ENCODE measurements at regions not wholly inside any gene's neighbourhood (a gene's known extent, or its start where the extent isn't known, plus 50 kb on each side); places are given as distances from the start of the nearest gene placed in this dataset.

DNA sequence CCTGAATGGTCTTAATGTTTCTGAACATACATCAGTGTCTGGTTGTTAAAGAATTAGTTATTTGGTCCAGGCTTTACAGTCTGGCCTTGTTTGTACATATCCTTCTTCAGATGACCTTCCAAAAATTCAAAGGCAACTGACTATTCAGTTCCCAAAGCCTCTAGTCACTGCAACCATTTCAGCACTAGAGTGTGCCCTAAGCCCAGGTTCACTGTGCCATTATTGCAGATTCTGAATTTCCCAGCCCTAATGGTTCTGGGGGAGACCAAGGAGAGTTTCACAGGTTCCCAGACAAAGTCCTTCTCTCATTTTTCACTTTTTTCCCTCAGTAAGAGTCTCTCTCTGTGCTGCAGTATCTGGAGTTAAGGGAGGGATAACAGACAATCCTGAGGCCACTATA, 235.8 kb downstream of the TRAM1L1 start:
- no peak overlapping the region for H3K4me3 Mint-ChIP-seq

DNA sequence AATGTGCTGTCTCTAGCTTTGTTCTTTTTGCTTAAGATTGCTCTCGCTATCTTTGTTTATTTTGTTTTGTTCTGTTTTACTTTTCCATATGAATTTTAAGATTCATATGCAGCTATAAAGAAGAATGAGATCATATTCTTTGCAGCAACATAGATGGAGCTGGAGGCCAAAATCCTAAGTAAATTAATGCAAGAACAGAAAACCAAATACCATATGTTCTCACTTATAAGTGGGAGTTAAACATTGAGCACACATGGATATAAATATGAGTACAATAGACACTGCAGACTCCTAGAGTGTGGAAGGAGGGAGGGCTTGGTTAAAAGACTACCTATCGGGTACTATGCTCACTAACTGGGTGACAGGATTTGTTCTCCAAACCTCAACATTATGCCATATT, 237.8 kb downstream of the TRAM1L1 start:
- no peak overlapping the region for H3K4me3 Mint-ChIP-seq
- H3K4me1 Mint-ChIP-seq, result no peaks in the 10 kb centered on the region
- H3K27me3 Mint-ChIP-seq, result no peaks in the 10 kb centered on the region
- no peak for ATAC-seq
- H3K27ac Mint-ChIP-seq, result no peak overlapping the region
- no peak for DNase-seq
- H3K9me3 ChIP-seq (ENCODE audit: control insufficient read depth, low read length, poor library complexity, severe bottlenecking), result no peaks in the 10 kb centered on the region
- H3K36me3 Mint-ChIP-seq (ENCODE audit: low read depth), result no peaks in the 10 kb centered on the region

More for the DNA sequence above, 235.8 kb downstream of the TRAM1L1 start:
- Mint-ChIP-seq H3K36me3 (ENCODE audit: low read depth) (no peaks in the 10 kb centered on the region), H3K4me1 (no peaks in the 10 kb centered on the region), H3K27ac (no peak overlapping the region), H3K27me3 (no peaks in the 10 kb centered on the region)
- no peak for DNase-seq
- ATAC-seq, result no peak
- no peaks in the 10 kb centered on the region for H3K9me3 ChIP-seq (ENCODE audit: control insufficient read depth, low read length, poor library complexity, severe bottlenecking)

DNA sequence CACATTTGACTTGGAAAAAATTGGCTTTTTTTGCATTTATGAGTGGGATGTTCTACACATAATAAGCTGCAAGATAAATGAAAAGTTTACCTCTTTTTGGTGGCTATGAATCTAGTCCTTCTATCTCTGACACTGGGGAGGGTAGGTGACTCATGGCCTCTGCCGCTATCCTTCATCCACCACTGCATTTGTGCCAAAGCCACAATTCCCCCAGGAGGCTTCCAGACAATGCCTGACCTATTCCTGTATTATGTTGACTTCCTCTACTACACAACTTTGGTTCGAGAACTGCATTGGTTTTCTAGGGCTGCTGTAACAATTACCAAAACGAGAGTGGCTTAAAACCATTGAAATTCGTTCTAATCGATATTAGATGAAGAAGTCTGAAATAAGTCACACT, 245.6 kb downstream of the TRAM1L1 start:
- H3K9me3 ChIP-seq (ENCODE audit: control insufficient read depth, low read length, poor library complexity, severe bottlenecking), result no peaks in the 10 kb centered on the region
- no peaks in the 10 kb centered on the region for H3K36me3 Mint-ChIP-seq (ENCODE audit: low read depth)
- H3K4me1 Mint-ChIP-seq, result no peaks in the 10 kb centered on the region
- ATAC-seq, result no peak
- no peak overlapping the region for H3K4me3 Mint-ChIP-seq
- DNase-seq, result no peak
- H3K27ac Mint-ChIP-seq, result no peak overlapping the region
- H3K27me3 Mint-ChIP-seq, result no peaks in the 10 kb centered on the region

DNA sequence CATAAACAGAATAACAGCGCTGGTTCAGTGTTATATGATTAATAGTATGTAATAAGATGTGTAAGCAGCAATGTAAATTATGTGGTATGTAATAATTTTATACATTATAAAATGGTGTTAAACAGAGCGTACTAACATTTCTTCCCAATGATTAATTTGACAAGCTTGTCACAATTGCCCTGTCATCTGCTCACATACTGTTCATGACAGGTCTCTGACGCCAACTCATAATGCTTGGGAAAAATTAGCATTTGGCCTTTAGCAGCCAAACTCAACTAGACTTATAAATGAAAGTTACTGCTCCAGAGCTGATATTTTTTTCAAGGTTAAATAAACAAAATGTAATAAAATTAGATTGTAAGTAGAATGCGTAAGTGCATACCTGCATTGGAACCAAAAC, 246.8 kb downstream of the TRAM1L1 start:
- no peaks in the 10 kb centered on the region for H3K4me1 Mint-ChIP-seq
- no peak overlapping the region for H3K4me3 Mint-ChIP-seq
- H3K9me3 ChIP-seq (ENCODE audit: control insufficient read depth, low read length, poor library complexity, severe bottlenecking), result no peaks in the 10 kb centered on the region
- no peak overlapping the region for H3K27ac Mint-ChIP-seq
- ATAC-seq (no peak), DNase-seq (no peak)
- no peaks in the 10 kb centered on the region for H3K27me3 Mint-ChIP-seq
- no peaks in the 10 kb centered on the region for H3K36me3 Mint-ChIP-seq (ENCODE audit: low read depth)

DNA sequence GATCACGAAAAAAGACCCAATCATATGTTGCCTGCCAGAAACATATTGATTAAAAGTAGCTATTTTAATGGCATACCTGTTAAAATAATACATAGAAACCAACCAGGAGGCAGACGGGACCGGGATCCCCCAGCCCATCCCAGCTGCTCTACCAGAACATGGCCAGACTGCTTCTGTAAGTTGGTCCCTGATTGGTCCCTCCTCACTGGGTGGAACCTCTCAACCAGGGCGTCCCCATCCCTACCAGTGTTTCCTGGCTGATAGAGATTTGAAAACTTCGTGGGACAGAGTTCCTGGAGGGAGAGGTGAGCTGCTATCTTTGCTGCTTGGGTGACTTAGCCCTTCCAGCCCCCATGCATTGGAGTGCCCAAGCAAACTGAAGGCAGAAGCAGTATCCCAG, 256.2 kb downstream of the TRAM1L1 start:
- H3K27ac Mint-ChIP-seq, result no peak overlapping the region
- ATAC-seq, result no peak
- no peaks in the 10 kb centered on the region for H3K9me3 ChIP-seq (ENCODE audit: control insufficient read depth, low read length, poor library complexity, severe bottlenecking)
- no peaks in the 10 kb centered on the region for H3K36me3 Mint-ChIP-seq (ENCODE audit: low read depth)
- DNase-seq, result no peak
- no peaks in the 10 kb centered on the region for H3K27me3 Mint-ChIP-seq
- no peak overlapping the region for H3K4me3 Mint-ChIP-seq
- H3K4me1 Mint-ChIP-seq, result no peaks in the 10 kb centered on the region

DNA sequence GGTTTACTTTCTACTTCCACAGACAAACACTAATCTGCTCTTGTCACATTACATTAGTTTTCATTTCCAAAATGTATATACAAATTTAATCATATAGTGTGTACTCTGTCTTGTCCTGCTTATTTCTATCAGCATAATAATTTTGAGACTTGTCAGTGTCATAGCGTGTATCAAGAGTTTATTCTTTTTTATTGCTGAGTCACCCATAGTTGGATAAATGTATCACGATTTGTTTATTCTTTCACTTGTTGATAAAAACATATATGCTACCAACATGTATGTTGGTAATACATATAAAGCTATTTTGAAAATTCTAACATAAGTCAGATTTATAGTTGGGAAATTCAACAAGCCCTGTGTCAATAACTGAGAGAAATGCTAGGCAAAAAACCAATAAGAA, 261.2 kb downstream of the TRAM1L1 start:
- no peaks in the 10 kb centered on the region for H3K9me3 ChIP-seq (ENCODE audit: control insufficient read depth, low read length, poor library complexity, severe bottlenecking)
- no peak for ATAC-seq
- Mint-ChIP-seq H3K27me3 (no peaks in the 10 kb centered on the region), H3K4me3 (no peak overlapping the region), H3K36me3 (ENCODE audit: low read depth) (no peaks in the 10 kb centered on the region), H3K27ac (no peak overlapping the region), H3K4me1 (no peaks in the 10 kb centered on the region)
- DNase-seq, result no peak

DNA sequence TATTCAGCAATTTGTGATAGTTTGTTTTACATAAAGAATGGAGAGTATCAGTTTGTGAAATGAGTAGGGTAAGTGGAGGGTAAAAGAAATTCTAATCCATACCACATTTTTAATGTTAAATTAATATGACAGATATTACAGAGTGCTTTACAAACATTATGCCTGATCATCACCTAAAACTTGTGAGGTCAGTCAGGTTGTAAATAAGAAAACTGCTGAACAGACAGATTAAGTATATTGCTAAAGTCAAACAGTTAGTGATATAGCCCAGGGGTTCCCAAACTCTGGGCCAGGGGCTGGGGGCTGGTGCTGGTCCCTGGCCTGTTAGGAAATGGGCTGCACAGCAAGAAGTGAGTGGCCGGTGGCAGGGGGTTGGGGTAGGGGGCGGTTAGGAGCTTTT, 273.6 kb downstream of the TRAM1L1 start:
- Mint-ChIP-seq H3K27me3 (no peaks in the 10 kb centered on the region), H3K36me3 (ENCODE audit: low read depth) (no peaks in the 10 kb centered on the region), H3K27ac (no peak overlapping the region)

DNA sequence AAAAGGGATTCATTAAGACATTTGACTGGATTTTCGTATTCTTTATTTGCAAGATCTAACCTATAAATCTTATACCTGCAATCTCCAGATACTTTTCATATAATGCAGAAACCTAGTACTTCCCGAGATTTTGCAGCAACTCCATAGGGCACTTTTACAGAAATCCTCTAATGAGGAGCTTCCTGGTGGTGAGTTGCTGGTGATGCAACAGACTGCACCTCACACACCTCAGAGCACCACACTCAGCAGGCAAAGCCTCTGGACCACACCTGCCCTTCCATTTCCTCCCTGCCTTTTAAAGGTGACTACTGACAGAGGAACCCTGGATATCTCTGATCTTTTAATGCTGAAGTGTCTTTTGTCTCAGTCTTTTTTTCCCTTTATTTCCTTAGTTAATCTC, 289.4 kb downstream of the TRAM1L1 start:
- Mint-ChIP-seq H3K27ac (no peak overlapping the region), H3K27me3 (no peaks in the 10 kb centered on the region), H3K4me1 (no peaks in the 10 kb centered on the region), H3K4me3 (no peak overlapping the region), H3K36me3 (ENCODE audit: low read depth) (no peaks in the 10 kb centered on the region)
- ATAC-seq (no peak), DNase-seq (no peak)
- no peaks in the 10 kb centered on the region for H3K9me3 ChIP-seq (ENCODE audit: control insufficient read depth, low read length, poor library complexity, severe bottlenecking)

More for the DNA sequence above, 273.6 kb downstream of the TRAM1L1 start:
- H3K9me3 ChIP-seq (ENCODE audit: control insufficient read depth, low read length, poor library complexity, severe bottlenecking), result peaks cover 2% of the 10 kb centered on the region
- no peak for ATAC-seq
- Mint-ChIP-seq H3K4me1 (no peaks in the 10 kb centered on the region), H3K4me3 (no peak overlapping the region)
- no peak for DNase-seq

DNA sequence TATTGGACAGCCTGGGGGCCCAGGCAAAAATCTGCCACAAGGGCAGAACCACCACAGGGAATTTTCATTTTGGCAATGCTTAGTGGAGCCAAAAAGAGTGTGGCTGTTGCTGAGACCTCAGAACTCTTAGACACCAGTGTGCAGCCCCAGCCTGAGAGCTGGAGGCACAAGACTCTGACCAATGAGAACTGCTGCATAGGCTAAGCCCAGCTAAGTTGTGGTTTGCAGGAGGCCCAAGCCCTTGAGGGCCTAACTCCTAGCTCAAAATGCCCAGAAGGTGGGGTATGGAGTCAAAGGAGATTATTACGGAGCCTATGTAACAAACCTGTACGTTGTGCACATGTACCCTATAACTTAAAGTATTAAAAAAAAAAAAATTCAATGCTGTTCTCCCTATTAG, 296.7 kb downstream of the TRAM1L1 start:
- H3K9me3 ChIP-seq (ENCODE audit: control insufficient read depth, low read length, poor library complexity, severe bottlenecking), result no peaks in the 10 kb centered on the region
- DNase-seq (no peak), ATAC-seq (no peak)
- Mint-ChIP-seq H3K4me3 (no peak overlapping the region), H3K4me1 (no peaks in the 10 kb centered on the region), H3K27ac (no peak overlapping the region), H3K36me3 (ENCODE audit: low read depth) (no peaks in the 10 kb centered on the region), H3K27me3 (no peaks in the 10 kb centered on the region)

DNA sequence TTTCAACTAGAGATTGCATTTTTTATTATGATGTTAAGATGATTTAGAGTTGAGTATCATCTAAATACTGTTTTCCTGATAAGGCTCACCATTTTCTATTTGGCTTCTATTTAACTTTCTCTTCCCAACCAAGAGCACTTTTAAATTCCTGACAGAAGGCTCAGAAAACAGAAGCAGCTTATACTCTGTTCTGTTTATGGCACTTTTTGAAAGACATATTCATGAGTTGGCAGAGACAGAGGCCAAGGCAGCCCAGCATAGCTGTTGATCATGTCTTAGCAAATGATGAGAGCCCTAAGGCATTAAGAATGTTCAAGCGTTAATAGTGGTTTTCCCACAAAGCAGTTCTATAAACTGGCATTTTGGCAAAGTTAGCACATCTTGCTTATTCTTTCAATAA, 330.3 kb downstream of the TRAM1L1 start:
- Mint-ChIP-seq H3K27ac (no peak overlapping the region), H3K4me1 (no peaks in the 10 kb centered on the region), H3K27me3 (no peaks in the 10 kb centered on the region), H3K36me3 (ENCODE audit: low read depth) (no peaks in the 10 kb centered on the region), H3K4me3 (no peak overlapping the region)
- no peaks in the 10 kb centered on the region for H3K9me3 ChIP-seq (ENCODE audit: control insufficient read depth, low read length, poor library complexity, severe bottlenecking)
- no peak for DNase-seq
- no peak for ATAC-seq

DNA sequence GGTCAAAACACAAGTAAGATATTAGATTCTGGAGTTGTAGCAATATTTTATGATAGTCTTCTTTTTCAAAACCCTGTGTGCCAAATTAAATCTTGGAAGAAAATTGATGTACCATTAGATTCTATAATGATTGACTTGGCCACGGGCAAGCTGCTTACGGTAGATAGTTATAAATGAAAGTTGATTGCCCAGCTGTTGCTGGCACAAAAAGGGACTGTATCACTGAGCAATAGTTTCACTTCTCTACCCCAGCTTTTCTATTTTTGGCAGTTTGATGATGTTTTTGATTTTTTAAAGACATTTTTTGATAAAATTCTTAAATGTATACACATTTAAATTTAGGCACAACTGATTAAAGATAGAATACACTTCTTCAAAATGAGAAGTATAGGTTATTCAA, 333.3 kb downstream of the TRAM1L1 start:
- H3K36me3 Mint-ChIP-seq (ENCODE audit: low read depth), result no peaks in the 10 kb centered on the region
- H3K4me1 Mint-ChIP-seq, result no peaks in the 10 kb centered on the region
- H3K4me3 Mint-ChIP-seq, result no peak overlapping the region
- H3K27me3 Mint-ChIP-seq, result no peaks in the 10 kb centered on the region
- no peaks in the 10 kb centered on the region for H3K9me3 ChIP-seq (ENCODE audit: control insufficient read depth, low read length, poor library complexity, severe bottlenecking)
- no peak overlapping the region for H3K27ac Mint-ChIP-seq
- DNase-seq (no peak), ATAC-seq (no peak)

DNA sequence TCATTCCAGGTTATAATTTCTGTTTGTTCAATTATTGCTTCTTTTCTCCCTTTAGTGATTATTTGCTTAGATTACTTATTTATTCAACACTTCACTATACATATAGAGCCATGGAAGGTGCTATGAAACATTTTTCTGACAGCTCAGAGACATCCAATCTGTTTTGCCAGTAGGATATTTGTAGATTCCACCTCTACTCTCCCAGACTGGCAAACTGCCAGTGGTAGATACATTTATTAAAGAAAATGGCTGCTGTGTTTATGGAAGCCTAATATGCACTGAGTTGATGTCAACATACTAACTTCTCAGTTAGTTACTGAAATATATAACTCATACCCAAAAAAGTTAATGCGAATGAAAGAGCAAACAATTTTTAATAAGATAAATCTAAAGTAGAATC, 348.6 kb downstream of the TRAM1L1 start:
- no peaks in the 10 kb centered on the region for H3K36me3 Mint-ChIP-seq (ENCODE audit: low read depth)
- ATAC-seq (no peak), DNase-seq (no peak)
- no peaks in the 10 kb centered on the region for H3K4me1 Mint-ChIP-seq
- no peaks in the 10 kb centered on the region for H3K27me3 Mint-ChIP-seq
- no peak overlapping the region for H3K27ac Mint-ChIP-seq
- H3K4me3 Mint-ChIP-seq, result no peak overlapping the region
- no peaks in the 10 kb centered on the region for H3K9me3 ChIP-seq (ENCODE audit: control insufficient read depth, low read length, poor library complexity, severe bottlenecking)

DNA sequence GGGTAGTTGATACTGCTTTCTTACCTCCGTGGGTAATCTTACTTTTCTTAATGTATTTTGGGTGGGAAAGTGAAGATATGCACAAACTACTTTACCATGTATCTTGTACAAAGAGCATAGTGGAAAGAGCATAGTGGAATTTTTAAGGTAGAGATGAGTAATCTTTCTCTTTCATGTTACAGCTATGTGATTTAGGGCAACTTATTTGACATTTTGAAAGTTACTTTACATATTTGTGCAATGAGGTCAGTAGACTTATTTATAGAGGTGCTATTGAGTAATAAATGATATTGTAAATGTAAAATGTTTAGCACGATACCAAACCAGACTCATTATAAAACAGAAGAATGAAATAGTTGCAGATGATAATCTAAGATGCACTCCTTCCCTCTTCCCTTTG, 351.2 kb downstream of the TRAM1L1 start:
- no peak for ATAC-seq

DNA sequence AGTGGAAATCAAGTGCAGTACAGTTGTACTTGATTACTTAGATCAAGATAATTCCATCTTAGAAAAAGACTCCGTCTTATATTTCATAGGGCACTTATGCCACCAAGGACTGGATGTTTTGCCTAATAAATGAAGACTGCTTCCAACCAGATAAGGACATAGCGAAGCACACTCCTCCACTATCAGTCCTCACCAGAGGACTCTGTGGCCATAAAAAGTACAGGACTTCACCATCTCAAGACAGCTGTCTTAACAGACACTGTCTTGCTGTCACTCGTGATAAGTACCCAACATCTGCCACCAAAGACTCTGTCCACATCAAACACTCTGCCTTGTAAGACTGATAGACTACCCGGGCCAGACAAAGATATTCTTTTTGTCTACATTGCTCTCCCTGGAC, 352.0 kb downstream of the TRAM1L1 start:
- H3K9me3 ChIP-seq (ENCODE audit: control insufficient read depth, low read length, poor library complexity, severe bottlenecking), result no peaks in the 10 kb centered on the region
- H3K36me3 Mint-ChIP-seq (ENCODE audit: low read depth), result no peaks in the 10 kb centered on the region
- no peaks in the 10 kb centered on the region for H3K27me3 Mint-ChIP-seq
- DNase-seq (no peak), ATAC-seq (no peak)
- H3K4me3 Mint-ChIP-seq, result no peak overlapping the region
- no peaks in the 10 kb centered on the region for H3K4me1 Mint-ChIP-seq
- H3K27ac Mint-ChIP-seq, result no peak overlapping the region

More for the DNA sequence above, 351.2 kb downstream of the TRAM1L1 start:
- H3K27me3 Mint-ChIP-seq, result no peaks in the 10 kb centered on the region
- H3K4me3 Mint-ChIP-seq, result no peak overlapping the region
- no peak for DNase-seq
- H3K4me1 Mint-ChIP-seq, result no peaks in the 10 kb centered on the region
- H3K36me3 Mint-ChIP-seq (ENCODE audit: low read depth), result no peaks in the 10 kb centered on the region
- no peaks in the 10 kb centered on the region for H3K9me3 ChIP-seq (ENCODE audit: control insufficient read depth, low read length, poor library complexity, severe bottlenecking)
- no peak overlapping the region for H3K27ac Mint-ChIP-seq

DNA sequence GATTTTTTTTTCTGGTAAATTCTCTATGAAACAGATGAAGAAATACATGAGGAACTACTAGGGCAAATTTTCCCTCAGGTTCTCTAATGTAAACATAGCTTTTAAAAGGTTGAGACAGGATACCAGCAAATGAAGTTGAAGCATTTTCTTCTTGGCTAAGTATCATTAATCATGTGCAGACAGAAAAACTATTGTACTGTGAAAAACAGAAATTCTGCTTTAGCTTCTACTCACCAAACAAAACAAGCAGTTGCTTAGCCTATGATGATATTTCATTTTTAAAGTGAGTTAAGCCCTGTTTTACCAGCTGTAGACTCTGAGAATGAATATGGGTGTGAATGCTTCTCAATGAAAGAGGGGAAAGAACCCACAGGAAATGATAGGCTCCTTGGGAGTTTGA, 358.9 kb downstream of the TRAM1L1 start:
- no peaks in the 10 kb centered on the region for H3K9me3 ChIP-seq (ENCODE audit: control insufficient read depth, low read length, poor library complexity, severe bottlenecking)
- Mint-ChIP-seq H3K4me3 (no peak overlapping the region), H3K27ac (no peak overlapping the region), H3K27me3 (no peaks in the 10 kb centered on the region), H3K4me1 (no peaks in the 10 kb centered on the region), H3K36me3 (ENCODE audit: low read depth) (no peaks in the 10 kb centered on the region)
- DNase-seq (no peak), ATAC-seq (no peak)

Data from T-helper 17 cell (primary cell).